Central memory CD4-positive, alpha-beta T cell (primary cell): ENCODE measurements at regions not wholly inside any gene's neighbourhood (a gene's known extent, or its start where the extent isn't known, plus 50 kb on each side); places are given as distances from the start of the nearest gene placed in this dataset.
"Not testable (repeated sequence)": the region's sequence is repeated elsewhere in the genome, so short reads cannot be mapped to it uniquely, and the experiment has no call there.

Source experiments
- DNase-seq: peaks from one replicate; pipeline ENCODE4 v3.0.0; 2022

- no peak for DNase-seq
Measured at GRCh38 chr1:232441036-232441411, 188.9 kb downstream of the SIPA1L2 start.

GRCh38 chr1:232440325-232441035, 189.5 kb downstream of the SIPA1L2 start:
- DNase-seq: no peak

GRCh38 chr1:232439011-232439410, 190.9 kb downstream of the SIPA1L2 start:
- no peak for DNase-seq

- DNase-seq: no peak
Measured at GRCh38 chr1:232438476-232438875, 191.5 kb downstream of the SIPA1L2 start.

GRCh38 chr1:232437510-232437909, 192.4 kb downstream of the SIPA1L2 start:
- no peak for DNase-seq

- no peak for DNase-seq
Measured at GRCh38 chr1:232435729-232436128, 194.2 kb downstream of the SIPA1L2 start.

GRCh38 chr1:232432313-232432712, 197.6 kb downstream of the SIPA1L2 start:
- DNase-seq: no peak

- no peak for DNase-seq
Measured at GRCh38 chr1:232431748-232432147, 198.2 kb downstream of the SIPA1L2 start.

- no peak for DNase-seq
Measured at GRCh38 chr1:232431326-232431725, 198.6 kb downstream of the SIPA1L2 start.

GRCh38 chr1:232430467-232430866, 199.5 kb downstream of the SIPA1L2 start:
- DNase-seq: no peak

- DNase-seq: no peak
Measured at GRCh38 chr1:232428786-232429530, 201.0 kb downstream of the SIPA1L2 start.

GRCh38 chr1:232428036-232428645, 201.8 kb downstream of the SIPA1L2 start:
- no peak for DNase-seq

- DNase-seq: no peak
Measured at GRCh38 chr1:232426801-232427200, 203.1 kb downstream of the SIPA1L2 start.

GRCh38 chr1:232425421-232425820, 204.5 kb downstream of the SIPA1L2 start:
- DNase-seq: no peak

- no peak for DNase-seq
Measured at GRCh38 chr1:232423591-232423990, 206.3 kb downstream of the SIPA1L2 start.

- DNase-seq: no peak
Measured at GRCh38 chr1:232422898-232423297, 207.0 kb downstream of the SIPA1L2 start.

- no peak for DNase-seq
Measured at GRCh38 chr1:232422098-232422497, 207.8 kb downstream of the SIPA1L2 start.

GRCh38 chr1:232421143-232421796, 208.7 kb downstream of the SIPA1L2 start:
- DNase-seq: no peak

- no peak for DNase-seq
Measured at GRCh38 chr1:232417636-232418248, 212.2 kb downstream of the SIPA1L2 start.

- DNase-seq: no peak
Measured at GRCh38 chr1:232416026-232416568, 213.8 kb downstream of the SIPA1L2 start.

GRCh38 chr1:232415481-232415880, 214.5 kb downstream of the SIPA1L2 start:
- not testable (repeated sequence) for DNase-seq

- no peak for DNase-seq
Measured at GRCh38 chr1:232414100-232414499, 215.8 kb downstream of the SIPA1L2 start.

GRCh38 chr1:232413674-232414073, 216.3 kb downstream of the SIPA1L2 start:
- no peak for DNase-seq
